Esophagus squamous epithelium (tissue), 4 donors: ENCODE measurements at regions not wholly inside any gene's neighbourhood (a gene's known extent, or its start where the extent isn't known, plus 50 kb on each side); places are given as distances from the start of the nearest gene placed in this dataset.

Source experiments
- CTCF ChIP-seq, 6 experiments: fragments of 450-650 bp in 4 of 6; fragments of 200-600 bp in 2 of 6; sonication (generic) in 2 of 6; IDR thresholded peaks; one replicate each; pipeline ENCODE4 v1.5.1; 2016 to 2019; ENCODE audit warnings: antibody characterized with exemption in 6 of 6, mild to moderate bottlenecking in 4 of 6, moderate library complexity in 4 of 6
- POLR2A ChIP-seq, 4 donors: fragments of 450-650 bp; IDR thresholded peaks; one replicate each; pipeline ENCODE4 v1.6.1; 2017; ENCODE audit warnings: antibody characterized with exemption in 4 of 4, mild to moderate bottlenecking in 4 of 4, moderate library complexity in 3 of 4

GRCh38 chr22:27113211-27113635, 455.8 kb downstream of the MIAT start:
- TF ChIP-seq POLR2A (IDR thresholded peaks at IDR 0.05) (no peak), CTCF (IDR thresholded peaks at IDR 0.05) (no peak)
